Umbilical cord (tissue), 1 donor: ENCODE measurements at regions not wholly inside any gene's neighbourhood (a gene's known extent, or its start where the extent isn't known, plus 50 kb on each side); places are given as distances from the start of the nearest gene placed in this dataset.
A peak's percentile ranks its signal among the peaks of the same experiment; 100 is the strongest.
"Not testable (repeated sequence)": the region's sequence is repeated elsewhere in the genome, so short reads cannot be mapped to it uniquely, and the experiment has no call there.

Experiments
- DNase-seq: peaks from one replicate; pipeline ENCODE4 v3.0.0-alpha.2; 2015; ENCODE audit warnings: low spot score

- no peak for DNase-seq
Measured at GRCh38 chr4:13893987-13894386, 266.5 kb upstream of the BOD1L1 start.

GRCh38 chr4:13900780-13901179 is 273.3 kb upstream of the BOD1L1 start:
- no peak for DNase-seq

GRCh38 chr4:13902146-13902545 is 274.6 kb upstream of the BOD1L1 start:
- DNase-seq = no peak

GRCh38 chr4:13903061-13903460 is 275.5 kb upstream of the BOD1L1 start:
- DNase-seq = no peak

- DNase-seq = no peak
Measured at GRCh38 chr4:13903901-13904300, 276.4 kb upstream of the BOD1L1 start.

- DNase-seq = no peak
Measured at GRCh38 chr4:13905543-13905942, 278.0 kb upstream of the BOD1L1 start.

GRCh38 chr4:13906727-13907126 is 279.2 kb upstream of the BOD1L1 start:
- DNase-seq = no peak

GRCh38 chr4:13907255-13907751 is 279.8 kb upstream of the BOD1L1 start:
- no peak for DNase-seq

- no peak for DNase-seq
Measured at GRCh38 chr4:13908455-13908854, 280.9 kb upstream of the BOD1L1 start.

- DNase-seq = no peak
Measured at GRCh38 chr4:13910556-13910955, 283.0 kb upstream of the BOD1L1 start.

GRCh38 chr4:13911256-13911655 is 283.7 kb upstream of the BOD1L1 start:
- DNase-seq = no peak

GRCh38 chr4:13912436-13912925 is 285.0 kb upstream of the BOD1L1 start:
- peak; percentile 32 for DNase-seq

GRCh38 chr4:13912966-13913365 is 285.4 kb upstream of the BOD1L1 start:
- DNase-seq = peak; percentile 74

GRCh38 chr4:13917015-13917414 is 289.5 kb upstream of the BOD1L1 start:
- no peak for DNase-seq

GRCh38 chr4:13918110-13918509 is 290.6 kb upstream of the BOD1L1 start:
- peak; percentile 84 for DNase-seq

- peak; percentile 85 for DNase-seq
Measured at GRCh38 chr4:13918991-13919441, 291.5 kb upstream of the BOD1L1 start.

GRCh38 chr4:13920111-13920875 is 292.8 kb upstream of the BOD1L1 start:
- no peak for DNase-seq

- DNase-seq = peak; percentile 86
Measured at GRCh38 chr4:13920901-13921300, 293.4 kb upstream of the BOD1L1 start.

GRCh38 chr4:13921805-13922204 is 294.3 kb upstream of the BOD1L1 start:
- peak; percentile 66 for DNase-seq

GRCh38 chr4:13922459-13922858 is 294.9 kb upstream of the BOD1L1 start:
- no peak for DNase-seq

GRCh38 chr4:13922873-13923645 is 295.5 kb upstream of the BOD1L1 start:
- no peak for DNase-seq

- DNase-seq = not testable (repeated sequence)
Measured at GRCh38 chr4:13924900-13925299, 297.4 kb upstream of the BOD1L1 start.

GRCh38 chr4:13928214-13928613 is 300.7 kb upstream of the BOD1L1 start:
- DNase-seq = no peak
